OCI-LY3 (cell line): ENCODE measurements at regions not wholly inside any gene's neighbourhood (a gene's known extent, or its start where the extent isn't known, plus 50 kb on each side); places are given as distances from the start of the nearest gene placed in this dataset.

Experiments
- H2AFZ ChIP-seq: fragments of 200-600, 300-600 bp; shearing (Covaris generic); 2 replicates; pipeline ENCODE4 v1.6.0; 2014; ENCODE audit warnings: antibody characterized with exemption, low read depth, low read length
- H3K27ac ChIP-seq: fragments of 200-600, 300-600 bp; sonication (generic); 2 replicates; pipeline ENCODE4 v1.5.1; 2014; ENCODE audit warnings: mild to moderate bottlenecking, low read length, moderate library complexity, mixed read lengths
- H3K27me3 ChIP-seq: fragments of 200-600, 300-600 bp; sonication (generic); 2 replicates; pipeline ENCODE4 v1.6.1; 2014; ENCODE audit warnings: low read depth, low read length, mixed read lengths
- H3K36me3 ChIP-seq: fragments of 200-600, 300-600 bp; sonication (generic); replicated peaks from 2 replicates; pipeline ENCODE3; 2014; ENCODE audit warnings: low read depth, low read length, mixed read lengths
- H3K4me1 ChIP-seq: fragments of 300-600, 200-600 bp; sonication (generic); 2 replicates; pipeline ENCODE4 v1.6.1; 2014; ENCODE audit warnings: low read length, mixed read lengths
- H3K4me2 ChIP-seq: fragments of 200-600, 300-600 bp; sonication (generic); 2 replicates; pipeline ENCODE4 v1.6.1; 2014; ENCODE audit warnings: low read length, mixed read lengths
- H3K4me3 ChIP-seq: fragments of 300-600, 200-600 bp; sonication (generic); 2 replicates; pipeline ENCODE4 v1.5.1; 2014; ENCODE audit warnings: antibody characterized with exemption, mild to moderate bottlenecking, low read length, moderate library complexity
- H3K79me2 ChIP-seq: fragments of 300-600, 200-600 bp; shearing (Covaris generic); 2 replicates; pipeline ENCODE4 v1.6.1; 2014; ENCODE audit warnings: mild to moderate bottlenecking, low read length, mixed read lengths
- H3K9ac ChIP-seq: fragments of 300-600, 200-600 bp; shearing (Covaris generic); 2 replicates; pipeline ENCODE4 v1.6.0; 2014; ENCODE audit warnings: mild to moderate bottlenecking, low read length, moderate library complexity
- H3K9me3 ChIP-seq: fragments of 200-600, 300-600 bp; shearing (Covaris generic); 2 replicates; pipeline ENCODE4 v1.6.1; 2014; ENCODE audit warnings: low read length, mixed read lengths; ENCODE audit not compliant: insufficient read depth
- H4K20me1 ChIP-seq: fragments of 200-600, 300-600 bp; sonication (generic); 2 replicates; pipeline ENCODE4 v1.6.1; 2016; ENCODE audit warnings: low read length, mixed read lengths; ENCODE audit not compliant: insufficient read depth
- EZH2phosphoT487 ChIP-seq: fragments of 200-600 bp; shearing (Covaris generic); IDR thresholded peaks from 2 replicates; pipeline ENCODE4 v1.6.1; 2018; ENCODE audit warnings: antibody characterized with exemption, mixed run types, low read depth
- TF ChIP-seq, protein P1 (sequence below): fragments of 200-600, 300-600 bp; sonication (generic); IDR thresholded peaks from 2 replicates; pipeline ENCODE4 v1.5.1; 2014; ENCODE audit warnings: antibody characterized with exemption, low read length, low read depth

DNA sequence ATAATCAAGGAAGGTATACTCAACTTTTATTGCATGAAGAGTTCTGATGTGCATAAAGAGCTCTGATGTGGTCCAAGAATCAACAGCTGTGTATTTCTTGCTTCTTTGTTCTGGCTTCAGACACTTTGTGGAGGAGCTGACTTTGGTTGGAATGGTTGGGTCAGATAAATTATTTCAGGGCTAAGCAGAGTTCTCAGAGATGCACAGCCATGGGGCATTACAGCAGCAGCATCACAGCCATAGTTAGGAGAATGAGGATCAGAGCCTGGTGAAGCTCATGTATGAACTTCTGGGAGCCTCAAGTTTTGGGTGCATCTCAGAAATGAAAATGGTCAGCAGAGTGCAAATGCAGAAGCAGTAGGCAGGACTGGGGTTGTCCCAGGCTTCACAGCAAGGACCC lies 267.4 kb upstream of the RUNX1 start:
- Histone ChIP-seq H3K4me3 (no peak overlapping the region), H3K27me3 (no peaks in the 10 kb centered on the region), H3K27ac (no peak overlapping the region), H3K4me2 (no peak overlapping the region), H3K9ac (no peak overlapping the region), H3K4me1 (peaks cover 28% of the 10 kb centered on the region), H3K79me2 (no peaks in the 10 kb centered on the region), H4K20me1 (no peaks in the 10 kb centered on the region), H3K36me3 (no peaks in the 10 kb centered on the region), H2AFZ (no peak overlapping the region), H3K9me3 (no peaks in the 10 kb centered on the region)
- TF ChIP-seq EZH2phosphoT487 = no peak
- TF ChIP-seq, protein P1, sequence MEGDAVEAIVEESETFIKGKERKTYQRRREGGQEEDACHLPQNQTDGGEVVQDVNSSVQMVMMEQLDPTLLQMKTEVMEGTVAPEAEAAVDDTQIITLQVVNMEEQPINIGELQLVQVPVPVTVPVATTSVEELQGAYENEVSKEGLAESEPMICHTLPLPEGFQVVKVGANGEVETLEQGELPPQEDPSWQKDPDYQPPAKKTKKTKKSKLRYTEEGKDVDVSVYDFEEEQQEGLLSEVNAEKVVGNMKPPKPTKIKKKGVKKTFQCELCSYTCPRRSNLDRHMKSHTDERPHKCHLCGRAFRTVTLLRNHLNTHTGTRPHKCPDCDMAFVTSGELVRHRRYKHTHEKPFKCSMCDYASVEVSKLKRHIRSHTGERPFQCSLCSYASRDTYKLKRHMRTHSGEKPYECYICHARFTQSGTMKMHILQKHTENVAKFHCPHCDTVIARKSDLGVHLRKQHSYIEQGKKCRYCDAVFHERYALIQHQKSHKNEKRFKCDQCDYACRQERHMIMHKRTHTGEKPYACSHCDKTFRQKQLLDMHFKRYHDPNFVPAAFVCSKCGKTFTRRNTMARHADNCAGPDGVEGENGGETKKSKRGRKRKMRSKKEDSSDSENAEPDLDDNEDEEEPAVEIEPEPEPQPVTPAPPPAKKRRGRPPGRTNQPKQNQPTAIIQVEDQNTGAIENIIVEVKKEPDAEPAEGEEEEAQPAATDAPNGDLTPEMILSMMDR = no peak

DNA sequence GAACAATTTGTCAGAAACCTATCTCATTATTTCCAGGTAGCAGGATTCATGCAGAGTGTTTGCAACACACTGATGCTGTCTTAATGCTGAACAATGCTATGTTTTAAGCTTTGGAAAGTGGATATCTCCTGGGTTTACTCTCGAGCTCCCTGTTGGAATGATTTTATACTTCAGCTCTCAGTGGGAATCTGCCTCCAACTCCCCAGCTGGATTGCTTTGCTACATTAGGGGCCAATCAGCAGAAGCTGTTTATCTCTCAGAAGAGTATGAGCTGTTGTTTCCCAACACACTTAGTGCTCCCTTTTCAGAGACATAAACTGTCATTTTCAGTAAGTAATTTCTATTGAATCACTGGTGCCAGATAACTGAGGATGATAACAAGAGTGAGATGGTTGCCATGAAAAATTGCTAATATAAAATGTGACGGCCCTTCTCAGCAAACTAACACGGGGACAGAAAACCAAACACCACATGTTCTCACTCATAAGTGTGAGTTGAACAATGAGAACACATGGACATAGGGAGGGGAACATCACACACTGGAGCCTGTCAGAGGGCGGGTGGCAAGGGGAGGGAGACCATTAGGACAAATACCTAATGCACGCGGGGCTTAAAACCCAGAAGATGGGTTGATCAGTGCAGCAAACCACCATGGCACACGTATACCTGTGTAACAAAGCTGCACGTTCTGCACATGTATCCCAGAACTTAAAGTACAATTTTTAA lies 265.9 kb upstream of the RUNX1 start:
- H3K4me1 ChIP-seq = peaks cover 31% of the 10 kb centered on the region
- H4K20me1 ChIP-seq = no peaks in the 10 kb centered on the region
- no peaks in the 10 kb centered on the region for H3K36me3 ChIP-seq
- H3K79me2 ChIP-seq = no peaks in the 10 kb centered on the region
- H3K4me3 ChIP-seq = no peak overlapping the region
- no peak overlapping the region for H3K27ac ChIP-seq
- H3K4me2 ChIP-seq = no peak overlapping the region
- TF ChIP-seq, protein P1 = no peak
- no peak for TF ChIP-seq EZH2phosphoT487
- H3K27me3 ChIP-seq = no peaks in the 10 kb centered on the region
- no peak overlapping the region for H2AFZ ChIP-seq
- H3K9me3 ChIP-seq = no peaks in the 10 kb centered on the region
- H3K9ac ChIP-seq = no peak overlapping the region

GRCh38 chr21:35311985-35312384 lies 262.9 kb upstream of the RUNX1 start:
- no peak overlapping the region; the same call in 1 of the 2 replicates for H2AFZ ChIP-seq
- no peaks in the 10 kb centered on the region for H4K20me1 ChIP-seq
- H3K9me3 ChIP-seq = peaks cover 3% of the 10 kb centered on the region; the same call in 1 of the 2 replicates
- peak overlapping the region; percentile 41 for H3K4me2 ChIP-seq
- peaks cover 31% of the 10 kb centered on the region for H3K4me1 ChIP-seq
- H3K36me3 ChIP-seq = no peaks in the 10 kb centered on the region
- H3K4me3 ChIP-seq = 0 out of 2 replicates have a peak overlapping the region, but pooled peaks have one; percentile 15
- H3K27ac ChIP-seq = peak overlapping the region; percentile 52
- no peaks in the 10 kb centered on the region for H3K27me3 ChIP-seq
- no peaks in the 10 kb centered on the region for H3K79me2 ChIP-seq
- peak overlapping the region; percentile 34; the same call in 1 of the 2 replicates for H3K9ac ChIP-seq
- TF ChIP-seq, protein P1 = no peak

GRCh38 chr21:35309316-35309715 lies 260.2 kb upstream of the RUNX1 start:
- no peaks in the 10 kb centered on the region for H3K79me2 ChIP-seq
- H3K4me1 ChIP-seq = peaks cover 38% of the 10 kb centered on the region
- H3K27me3 ChIP-seq = no peaks in the 10 kb centered on the region
- H3K27ac ChIP-seq = no peak overlapping the region
- no peak overlapping the region for H3K4me2 ChIP-seq
- H3K9ac ChIP-seq = no peak overlapping the region
- H2AFZ ChIP-seq = no peak overlapping the region
- peaks cover 7% of the 10 kb centered on the region; the same call in 1 of the 2 replicates for H3K9me3 ChIP-seq
- no peaks in the 10 kb centered on the region for H3K36me3 ChIP-seq
- no peak overlapping the region for H3K4me3 ChIP-seq
- TF ChIP-seq, protein P1 = no peak
- no peak for TF ChIP-seq EZH2phosphoT487
- H4K20me1 ChIP-seq = no peaks in the 10 kb centered on the region
